GM19452 (cell line): ENCODE measurements at regions not wholly inside any gene's neighbourhood (a gene's known extent, or its start where the extent isn't known, plus 50 kb on each side); places are given as distances from the start of the nearest gene placed in this dataset.

Source experiments
- ATAC-seq: cut with Tn5 transposase; IDR thresholded peaks from one replicate; pipeline ENCODE4 v1.9.1; 2021; ENCODE audit not compliant: unreplicated experiment

DNA sequence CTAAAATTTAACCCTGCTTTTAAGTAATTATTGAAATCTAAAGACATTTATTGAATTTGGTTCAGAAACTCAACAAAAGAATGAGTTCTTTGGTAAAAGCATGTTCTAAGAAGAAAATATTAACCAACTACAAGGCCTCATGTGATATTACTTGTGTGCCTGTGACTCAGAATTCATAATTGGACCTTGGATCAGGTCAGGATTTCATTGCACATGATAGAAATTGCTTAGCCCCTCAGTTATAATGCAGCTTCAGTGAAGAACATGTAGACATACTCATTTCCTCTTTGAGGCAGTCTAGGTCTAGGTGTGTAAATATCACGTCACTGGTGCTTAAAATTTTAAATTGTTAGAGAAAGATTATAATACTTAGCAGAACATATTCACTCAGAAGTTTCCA lies 410.0 kb upstream of the SOX9 start:
- ATAC-seq, result no peak

DNA sequence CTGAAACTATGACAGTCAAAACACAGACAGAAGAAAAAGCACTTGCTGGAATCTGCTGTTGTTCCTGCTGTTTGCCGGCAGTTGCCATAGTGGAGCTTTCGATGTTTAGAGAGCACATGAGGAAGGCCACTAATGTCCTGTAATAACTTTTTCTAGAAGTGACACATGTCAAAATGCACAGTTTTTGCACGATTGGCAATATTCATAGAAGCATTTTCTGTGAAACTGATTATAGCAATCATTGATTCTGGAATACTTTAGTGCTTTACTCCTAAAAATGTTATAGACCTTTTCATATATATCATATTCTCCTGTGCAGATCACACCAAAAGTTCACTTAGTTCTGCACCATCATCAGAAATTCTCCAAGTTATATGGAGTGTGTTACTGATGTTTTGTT lies 407.0 kb upstream of the SOX9 start:
- no peak for ATAC-seq

DNA sequence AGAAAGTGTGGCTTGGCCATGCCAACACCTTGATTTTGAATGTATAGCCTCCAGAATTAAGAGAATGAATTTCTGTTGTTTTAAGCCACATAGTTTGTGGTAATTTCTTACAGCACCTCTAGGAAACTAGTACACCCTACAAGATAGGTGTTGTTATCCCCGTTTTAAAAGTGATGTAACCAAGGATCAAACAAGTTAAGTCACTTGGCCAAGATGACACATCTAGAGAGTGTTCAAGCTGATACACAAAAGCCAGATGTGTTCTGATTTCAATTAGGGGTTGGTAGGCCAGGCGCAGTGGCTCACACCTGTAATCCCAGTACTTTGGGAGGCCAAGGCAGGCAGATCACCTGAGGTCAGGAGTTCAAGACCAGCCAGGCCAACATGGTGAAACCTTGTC lies 396.5 kb upstream of the SOX9 start:
- ATAC-seq, result no peak

DNA sequence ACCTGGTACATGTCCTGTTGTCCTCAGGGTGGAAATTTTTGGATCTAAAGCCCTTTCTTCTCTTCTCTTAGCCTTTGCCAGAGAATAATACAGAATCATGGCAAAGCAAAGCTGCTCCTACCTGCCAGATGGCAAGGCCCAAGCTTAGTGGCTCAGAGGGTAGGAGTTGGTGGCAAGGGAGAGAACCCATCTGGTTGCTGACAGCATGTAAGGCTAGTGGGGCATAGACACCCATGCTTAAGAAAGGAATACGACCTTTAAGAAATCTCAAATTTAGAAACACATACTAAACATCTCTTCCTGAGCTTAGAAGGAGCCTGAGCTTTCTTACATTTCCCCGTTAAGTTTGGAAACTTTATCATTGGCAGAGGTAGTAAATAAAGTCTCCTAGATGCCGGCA lies 395.0 kb upstream of the SOX9 start:
- no peak for ATAC-seq

DNA sequence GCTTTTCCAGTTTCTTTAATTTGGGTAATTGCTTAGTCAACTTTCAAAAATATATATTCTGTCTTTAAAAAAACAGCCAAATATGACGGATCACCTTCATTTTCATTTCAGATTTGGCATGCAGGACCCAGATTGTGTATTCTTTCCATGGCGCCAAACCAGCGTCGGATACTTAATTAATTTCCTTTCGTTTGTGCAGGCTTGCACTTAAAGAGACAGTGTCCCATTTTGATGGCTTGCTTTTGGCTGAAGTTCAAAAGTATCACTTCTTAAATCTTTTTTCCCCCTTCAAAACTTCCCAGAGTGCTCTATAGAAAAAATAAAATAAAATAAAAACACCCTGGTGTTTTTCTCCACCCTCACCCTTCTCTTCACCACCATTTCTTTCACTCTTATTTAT lies 394.5 kb upstream of the SOX9 start:
- no peak for ATAC-seq

DNA sequence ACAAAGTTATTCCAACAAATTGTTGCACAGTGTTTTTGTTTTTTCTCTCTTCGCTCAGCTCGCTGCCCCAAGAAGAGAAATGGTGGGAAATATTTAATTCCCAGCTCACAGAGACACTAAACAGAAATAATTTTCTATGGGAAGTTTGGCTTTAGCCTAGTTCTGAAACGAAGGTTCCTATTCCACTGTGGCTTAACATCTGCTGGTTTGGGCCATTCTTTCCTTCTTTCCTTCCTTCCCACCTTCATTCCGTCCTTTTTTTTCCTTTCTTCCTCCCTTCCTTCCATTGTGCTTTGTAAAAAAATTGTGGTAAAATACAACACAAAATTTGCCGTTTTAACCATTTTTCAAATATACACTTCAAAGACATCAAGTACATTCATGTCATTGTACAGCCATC lies 393.5 kb upstream of the SOX9 start:
- no peak for ATAC-seq

DNA sequence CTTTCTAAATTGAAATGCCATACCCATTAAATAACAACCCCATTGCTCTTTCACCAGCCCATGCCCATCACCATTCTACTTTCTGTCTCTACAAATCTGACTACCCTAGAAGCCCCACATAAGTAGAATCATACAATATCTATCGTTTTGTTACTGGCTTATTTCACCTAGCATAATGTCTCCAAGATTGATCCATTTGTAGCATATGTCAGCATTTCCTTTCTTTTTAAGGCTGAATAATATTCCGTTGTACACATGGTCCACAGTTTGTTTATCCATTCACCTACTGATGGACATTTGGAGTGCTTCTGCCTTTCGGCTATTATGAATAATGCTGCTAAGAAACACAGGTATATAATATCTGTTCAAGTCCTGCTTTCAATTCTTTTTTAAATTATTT lies 393.1 kb upstream of the SOX9 start:
- ATAC-seq, result no peak

DNA sequence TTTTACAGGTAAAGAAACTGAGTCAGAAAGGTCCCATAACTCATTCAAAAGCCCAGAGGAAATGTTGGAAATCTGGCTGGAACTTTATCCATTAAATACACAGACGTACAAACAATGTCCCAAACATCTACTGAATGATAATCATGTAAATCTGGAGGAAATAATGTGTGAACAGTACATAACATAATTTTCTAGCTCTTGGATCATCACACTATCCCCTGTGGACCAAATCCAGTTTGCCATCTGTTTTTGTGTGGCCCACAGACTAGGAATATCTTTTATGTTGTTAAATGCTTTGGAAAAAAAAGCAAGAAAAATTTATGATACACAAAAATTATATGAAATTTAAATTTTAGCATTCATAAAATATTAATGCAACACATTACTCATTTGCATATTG lies 389.9 kb upstream of the SOX9 start:
- no peak for ATAC-seq

DNA sequence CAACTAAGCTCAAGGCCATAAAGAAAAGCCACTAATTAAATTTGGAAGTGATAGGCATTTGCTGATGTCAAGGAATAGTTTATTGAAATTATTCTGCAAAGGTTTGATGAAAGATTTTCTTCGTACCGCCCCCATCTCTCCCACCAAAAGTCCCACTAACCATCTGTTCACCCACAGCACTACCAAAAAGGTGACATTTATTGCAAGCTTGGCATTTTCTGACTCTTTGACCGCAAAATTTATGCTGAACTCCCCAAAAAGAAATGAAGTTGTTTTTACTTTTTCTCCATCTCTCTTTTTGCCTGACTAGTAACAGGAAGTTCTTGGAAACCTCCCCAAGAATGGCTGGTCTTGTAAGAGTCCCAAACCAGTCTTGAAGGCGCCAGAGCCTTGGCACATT lies 384.9 kb upstream of the SOX9 start:
- no peak for ATAC-seq

DNA sequence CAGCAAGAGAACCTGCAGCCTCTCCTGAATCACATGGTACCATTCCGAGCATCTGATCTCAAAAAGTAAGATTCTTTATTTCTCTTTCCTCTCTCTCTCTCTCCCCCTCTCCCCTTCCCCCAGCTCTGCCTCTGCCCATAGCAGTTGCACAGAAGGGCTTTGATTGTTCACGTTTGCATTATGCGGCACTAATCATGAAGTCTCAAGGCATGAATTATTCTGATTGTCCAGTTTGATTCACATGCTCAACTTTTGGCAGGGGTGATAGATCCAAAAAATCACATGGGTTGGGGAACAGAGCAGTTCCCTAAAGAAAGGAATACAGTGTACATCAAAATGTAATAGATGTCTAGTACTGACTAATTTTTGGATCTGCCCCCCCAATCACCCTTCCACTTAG lies 380.0 kb upstream of the SOX9 start:
- no peak for ATAC-seq

DNA sequence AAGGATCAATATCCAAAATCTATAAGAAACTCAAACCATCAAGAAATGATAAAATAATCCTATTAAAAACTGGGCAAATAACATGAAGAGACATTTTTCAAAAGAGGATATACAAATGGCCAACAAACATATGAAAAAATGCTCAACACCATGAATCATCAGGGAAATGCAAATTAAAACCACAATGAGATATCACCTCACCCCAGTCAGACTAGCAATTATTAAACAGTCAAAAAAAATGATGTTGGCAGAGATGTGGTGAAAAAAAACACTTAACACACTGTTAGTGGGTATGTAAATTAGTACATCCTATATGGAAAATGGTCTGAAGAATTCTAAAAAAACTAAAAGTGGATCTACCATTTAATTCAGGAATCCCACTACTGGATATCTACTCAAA lies 379.0 kb upstream of the SOX9 start:
- ATAC-seq, result no peak

DNA sequence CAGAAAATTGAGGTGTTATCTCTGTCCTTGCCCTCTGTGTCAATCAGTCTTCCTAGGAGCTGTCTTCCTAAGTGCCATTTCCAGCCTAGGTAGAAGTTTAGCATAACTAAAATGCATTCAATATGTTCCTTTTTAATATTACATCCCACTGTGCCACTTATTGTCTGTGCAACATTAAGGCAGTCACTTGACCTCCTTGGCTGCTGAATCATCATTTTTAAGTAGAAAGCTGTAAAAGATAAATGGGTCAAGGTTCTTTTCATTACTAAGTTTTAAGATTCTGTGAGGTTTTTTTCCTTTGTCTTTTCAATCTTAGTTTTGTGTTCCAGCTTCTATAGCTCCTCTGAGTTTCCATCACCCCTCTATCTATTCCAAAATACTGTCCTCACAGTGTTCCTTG lies 371.9 kb upstream of the SOX9 start:
- ATAC-seq, result no peak

DNA sequence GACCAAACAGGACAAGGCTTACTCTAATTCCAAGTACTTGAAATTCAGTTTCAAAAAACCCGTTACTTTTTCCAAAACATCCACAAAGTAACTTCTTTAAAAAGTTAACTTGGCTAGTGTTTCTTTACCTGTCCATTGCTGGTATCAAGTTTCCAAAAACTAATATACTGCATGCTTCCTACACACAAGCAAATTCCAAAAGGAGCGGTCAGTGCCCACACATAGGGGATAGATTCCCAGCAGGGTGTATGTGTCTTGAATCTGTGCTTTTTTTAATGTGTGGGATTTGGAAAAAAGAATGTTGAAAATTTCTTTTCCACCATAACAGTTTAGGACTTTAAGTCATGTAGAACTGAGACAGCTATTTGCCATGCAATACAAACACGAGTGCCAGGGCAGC lies 367.8 kb upstream of the SOX9 start:
- ATAC-seq, result no peak

DNA sequence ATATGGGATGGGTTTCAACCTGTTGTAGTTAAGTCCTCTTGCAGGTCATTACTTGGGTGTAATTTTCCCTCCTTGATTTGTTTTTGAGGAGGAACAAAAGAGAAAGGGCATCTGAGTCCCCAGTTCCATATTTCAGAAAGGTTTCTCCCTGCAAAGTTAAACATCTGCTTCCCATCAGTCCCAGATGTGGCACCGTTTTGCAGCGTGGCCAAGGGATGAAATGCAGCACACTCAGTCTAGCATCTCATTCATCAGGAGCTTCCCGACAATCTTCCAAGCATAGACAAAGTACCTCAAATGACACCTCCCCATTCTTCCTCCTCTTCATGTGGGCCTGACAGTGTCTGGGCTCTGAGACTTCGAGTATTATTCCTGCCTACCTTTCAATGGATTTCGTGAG lies 363.7 kb upstream of the SOX9 start:
- no peak for ATAC-seq

DNA sequence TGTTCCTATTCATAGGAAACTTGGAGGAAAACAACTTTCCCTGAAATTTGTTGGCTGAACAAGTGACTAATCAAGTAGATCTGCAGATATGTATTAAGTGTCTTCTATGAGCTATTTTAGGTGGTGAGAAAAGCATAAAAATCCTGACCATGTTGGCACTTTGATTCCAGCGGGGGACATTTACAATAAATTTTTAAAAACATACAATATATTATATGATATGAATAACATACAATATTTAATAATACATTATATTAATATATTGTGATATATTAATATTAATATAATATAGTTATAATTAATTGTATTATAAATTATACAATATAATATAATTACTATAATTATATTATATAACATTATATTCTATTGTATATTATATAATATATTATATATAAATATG lies 362.9 kb upstream of the SOX9 start:
- no peak for ATAC-seq

DNA sequence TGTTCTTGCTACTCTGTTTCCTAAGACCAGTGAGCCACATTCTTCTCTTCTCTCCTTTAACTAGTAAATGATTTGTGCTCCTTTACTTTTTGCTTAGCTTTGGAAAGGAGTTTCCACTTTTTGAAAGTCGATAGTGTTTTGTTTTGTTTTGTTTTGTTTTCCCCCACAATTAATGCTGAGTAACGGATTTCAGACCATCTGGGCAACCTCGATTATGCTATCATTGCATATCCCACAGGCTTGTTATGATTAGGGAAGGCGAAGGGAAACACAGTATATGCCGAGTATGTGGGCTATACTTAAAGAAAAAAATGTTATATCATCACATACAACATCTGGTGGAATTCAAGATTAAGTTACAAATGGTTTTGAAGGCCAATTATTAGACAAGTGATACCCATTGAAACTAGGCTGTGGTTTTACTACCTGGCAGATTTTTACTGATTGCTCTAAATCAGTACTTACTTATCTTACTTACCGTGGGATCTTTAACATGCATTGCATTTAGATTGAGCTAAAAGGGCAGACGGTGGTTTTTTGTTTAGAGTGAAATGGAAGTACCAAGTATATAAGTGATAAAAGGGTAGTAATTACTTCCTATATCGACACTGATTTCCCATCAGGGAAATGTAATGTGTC lies 361.3 kb upstream of the SOX9 start:
- no peak for ATAC-seq

DNA sequence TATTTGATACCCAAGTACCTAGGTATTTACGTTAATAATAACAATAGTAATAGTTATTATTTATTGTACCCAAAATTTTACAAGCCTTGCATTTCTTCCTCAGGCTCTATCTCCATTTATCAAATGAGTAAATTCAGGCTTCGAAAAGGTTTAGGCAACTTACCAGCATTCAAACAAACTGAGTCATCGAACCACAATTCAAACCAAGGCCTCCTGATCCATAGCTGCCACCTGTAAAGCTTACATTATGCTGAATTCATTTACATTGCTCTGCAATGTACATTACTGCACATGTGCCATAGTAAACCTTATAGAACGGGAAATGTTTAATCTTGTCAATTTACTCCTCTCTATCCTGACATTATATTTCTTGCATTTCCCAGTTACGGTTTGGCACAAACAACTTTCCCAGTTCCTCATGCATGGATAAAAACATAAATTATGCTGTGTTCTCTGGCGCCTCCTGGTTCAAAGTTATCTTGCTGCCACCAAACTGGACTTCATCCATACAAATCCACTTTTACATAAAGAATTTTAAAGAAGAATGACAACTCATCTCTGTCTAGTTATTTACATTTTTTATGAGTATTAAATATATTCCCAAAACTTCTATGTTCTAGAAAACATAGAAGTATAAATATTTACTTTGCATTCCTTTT lies 360.6 kb upstream of the SOX9 start:
- ATAC-seq, result no peak

DNA sequence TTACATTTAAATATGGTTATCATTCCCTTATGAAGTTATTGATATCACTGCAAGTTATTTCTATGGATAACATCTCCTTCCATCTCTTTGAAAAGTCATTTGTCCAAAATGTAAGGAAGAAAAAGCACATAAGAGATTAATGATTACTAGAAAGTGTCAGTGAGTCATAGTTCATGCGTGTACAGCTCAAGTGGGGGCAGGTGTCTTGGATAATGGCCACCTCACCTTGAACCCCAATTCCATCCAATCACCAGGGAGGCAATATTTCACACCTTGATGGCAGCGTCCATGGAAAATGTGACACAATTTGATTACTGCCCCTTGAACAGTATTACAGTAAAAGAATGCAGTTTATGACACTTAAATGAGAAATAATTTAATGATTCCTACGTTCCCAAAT lies 358.3 kb upstream of the SOX9 start:
- no peak for ATAC-seq

DNA sequence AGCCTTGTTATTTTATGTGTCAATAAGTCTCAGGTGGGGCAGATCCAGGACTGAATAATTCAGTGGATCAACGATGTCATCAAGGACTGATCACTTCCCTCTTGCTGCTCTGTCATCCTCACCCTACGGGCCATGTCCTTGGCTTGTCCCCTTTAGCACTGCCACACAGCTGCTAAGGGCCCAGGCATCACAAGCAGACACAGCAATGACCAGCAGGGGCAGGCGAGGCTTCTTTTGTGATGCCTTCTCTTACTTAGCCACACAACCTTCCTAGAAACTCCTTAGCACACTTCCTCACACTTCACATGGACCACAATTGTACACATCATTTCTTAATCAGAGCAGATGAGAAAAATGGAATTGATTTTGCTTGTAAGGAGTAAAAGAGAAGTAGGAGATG lies 356.3 kb upstream of the SOX9 start:
- ATAC-seq, result no peak

DNA sequence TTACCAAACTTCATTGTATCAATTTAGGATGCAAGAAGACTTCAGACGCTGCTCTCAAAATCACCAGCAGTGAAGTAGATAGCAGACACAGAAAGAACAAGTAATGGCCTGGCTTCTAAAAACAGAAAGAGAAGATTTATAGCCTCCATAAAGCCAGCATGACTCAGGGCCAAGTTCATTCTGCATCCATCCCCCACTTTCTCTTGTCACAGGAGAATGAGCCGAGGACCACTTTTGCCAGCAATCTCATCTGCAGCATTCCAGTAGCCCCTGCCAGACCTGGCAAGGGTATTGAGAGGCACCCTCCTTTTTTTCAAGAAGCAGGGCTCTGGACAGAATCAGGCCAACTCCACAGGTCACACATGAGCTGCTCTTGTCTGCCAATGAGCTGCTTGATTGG lies 355.4 kb upstream of the SOX9 start:
- no peak for ATAC-seq

DNA sequence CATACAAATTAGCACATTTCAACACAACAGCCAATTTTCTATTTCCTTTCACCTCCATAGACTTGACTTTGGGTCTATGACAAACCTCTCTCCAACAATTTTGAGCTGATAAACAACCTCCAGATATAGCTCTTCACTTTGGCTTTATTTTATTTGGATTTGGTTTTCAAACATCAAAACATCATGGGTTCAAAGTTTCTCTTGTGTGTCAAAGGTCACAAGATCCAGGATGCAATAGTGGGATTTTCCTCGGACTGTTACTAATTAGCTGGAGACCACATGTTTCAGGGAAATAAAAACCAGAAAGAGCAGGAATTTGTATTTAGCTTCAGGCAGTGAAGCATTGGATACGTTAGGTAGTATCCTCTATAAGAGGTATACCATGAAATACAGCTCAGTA lies 351.0 kb upstream of the SOX9 start:
- ATAC-seq, result no peak

DNA sequence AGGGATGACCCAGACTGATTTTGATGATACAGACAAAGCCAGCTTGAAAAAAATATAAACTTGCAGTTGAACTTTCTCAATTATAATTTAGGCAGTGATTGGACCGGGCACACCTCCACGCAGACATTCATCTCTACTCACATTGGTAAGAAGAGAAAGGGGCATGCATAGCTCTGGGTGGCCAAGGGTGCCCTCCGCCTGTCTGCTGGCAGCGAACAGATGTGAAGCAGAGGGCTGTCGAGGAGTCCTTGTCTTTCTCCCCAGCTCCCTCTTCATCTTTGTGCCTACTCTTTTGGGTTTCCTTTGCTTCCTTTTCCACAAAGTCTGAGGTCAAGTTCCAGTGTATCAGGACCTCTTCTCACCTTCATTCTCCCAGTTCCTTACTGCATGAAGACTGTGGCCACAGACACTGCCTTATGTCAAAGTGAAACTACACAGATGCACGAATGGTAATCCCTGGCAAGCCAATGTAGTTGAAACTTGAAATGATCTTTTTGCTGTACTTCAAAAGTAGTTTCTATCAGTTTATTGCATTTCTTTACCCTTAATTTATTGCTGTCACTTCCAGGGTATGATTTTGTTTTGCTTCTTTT lies 343.7 kb upstream of the SOX9 start:
- ATAC-seq, result no peak

DNA sequence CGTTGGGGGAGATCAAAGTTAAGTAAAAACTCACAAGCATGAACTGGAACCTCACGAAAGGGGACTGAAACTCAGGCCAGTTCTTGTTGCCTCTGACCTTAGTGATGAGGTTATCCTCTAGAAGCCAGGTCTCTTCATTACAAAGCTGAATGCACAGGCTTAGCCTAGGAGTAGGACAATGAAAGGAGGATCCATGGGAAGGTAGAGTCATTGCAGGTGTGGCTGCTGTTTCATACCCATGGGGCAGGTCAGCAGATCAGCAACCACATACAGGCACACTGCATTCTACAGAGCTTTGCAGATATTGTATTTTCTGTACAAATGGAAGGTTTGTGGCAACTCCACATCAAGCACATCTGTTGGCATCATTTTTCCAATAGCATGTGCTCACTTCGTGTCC lies 341.3 kb upstream of the SOX9 start:
- ATAC-seq, result no peak
